SK-N-SH treated with all-trans-retinoic acid at 6 μM for 48 hours (cell line): ENCODE measurements at regions not wholly inside any gene's neighbourhood (a gene's known extent, or its start where the extent isn't known, plus 50 kb on each side); places are given as distances from the start of the nearest gene placed in this dataset.

Experiments
- ATAC-seq: fragments of 200-7000 bp; cut with Tn5 transposase; 3 replicates; pipeline ENCODE4 v1.9.1; 2020; ENCODE audit warnings: mild to moderate bottlenecking, moderate library complexity
- ARNTL ChIP-seq: fragments of 450-650 bp; formaldehyde crosslinking; IDR thresholded peaks from 2 replicates; pipeline ENCODE4 v1.5.0; 2020; ENCODE audit warnings: low read depth, mild to moderate bottlenecking, moderate library complexity, borderline replicate concordance
- BACH2 ChIP-seq: fragments of 250-450 bp; sonication (Bioruptor Pico); IDR thresholded peaks from 2 replicates; pipeline ENCODE4 v1.9.0; 2021; ENCODE audit warnings: mild to moderate bottlenecking, borderline replicate concordance
- CSDC2 ChIP-seq: fragments of 250-450 bp; sonication (Bioruptor Pico); IDR thresholded peaks from 2 replicates; pipeline ENCODE4 v1.5.0; 2020; ENCODE audit warnings: mild to moderate bottlenecking, moderate library complexity
- ESRRG ChIP-seq: fragments of 250-450 bp; sonication (Bioruptor Pico); IDR thresholded peaks from 2 replicates; pipeline ENCODE4 v1.6.1; 2021; ENCODE audit warnings: mild to moderate bottlenecking
- GLIS3 ChIP-seq: fragments of 250-450 bp; sonication (Bioruptor Pico); IDR thresholded peaks from 2 replicates; pipeline ENCODE4 v1.5.0; 2020; ENCODE audit warnings: mild to moderate bottlenecking, moderate library complexity
- PPARA ChIP-seq: fragments of 250-450 bp; sonication (Bioruptor Pico); IDR thresholded peaks from 2 replicates; pipeline ENCODE4 v1.5.0; 2020; ENCODE audit warnings: mild to moderate bottlenecking, borderline replicate concordance
- RARB ChIP-seq: fragments of 250-450 bp; sonication (Bioruptor Pico); IDR thresholded peaks from 2 replicates; pipeline ENCODE4 v1.8.0; 2021; ENCODE audit warnings: mild to moderate bottlenecking, moderate library complexity
- SNAI2 ChIP-seq: fragments of 250-450 bp; sonication (Bioruptor Pico); IDR thresholded peaks from 2 replicates; pipeline ENCODE4 v1.5.0; 2020; ENCODE audit warnings: mild to moderate bottlenecking, moderate library complexity
- TCF4 ChIP-seq: fragments of 250-450 bp; sonication (Bioruptor Pico); IDR thresholded peaks from 2 replicates; pipeline ENCODE4 v1.8.0; 2021; ENCODE audit warnings: mild to moderate bottlenecking, moderate library complexity, borderline replicate concordance
- TOX ChIP-seq: fragments of 250-450 bp; sonication (Bioruptor Pico); IDR thresholded peaks from 2 replicates; pipeline ENCODE4 v1.8.0; 2021; ENCODE audit warnings: mild to moderate bottlenecking, moderate library complexity, borderline replicate concordance
- TSHZ2 ChIP-seq: fragments of 250-450 bp; sonication (Bioruptor Pico); IDR thresholded peaks from 2 replicates; pipeline ENCODE4 v1.5.0; 2020; ENCODE audit warnings: mild to moderate bottlenecking, moderate library complexity
- ZC3H10 ChIP-seq: fragments of 250-450 bp; sonication (Bioruptor Pico); IDR thresholded peaks from 2 replicates; pipeline ENCODE4 v1.5.1; 2021; ENCODE audit warnings: mild to moderate bottlenecking, moderate library complexity
- ZFP3 ChIP-seq: fragments of 250-450 bp; sonication (Bioruptor Pico); IDR thresholded peaks from 2 replicates; pipeline ENCODE4 v1.5.0; 2020; ENCODE audit warnings: mild to moderate bottlenecking, moderate library complexity
- ZFP30 ChIP-seq: fragments of 450-650 bp; formaldehyde crosslinking; IDR thresholded peaks from 2 replicates; pipeline ENCODE4 v1.5.0; 2022; ENCODE audit warnings: mild to moderate bottlenecking, moderate library complexity
- ZNF565 ChIP-seq: fragments of 450-650 bp; formaldehyde crosslinking; conservative IDR thresholded peaks from 2 replicates; pipeline ENCODE4 v1.5.0; 2020; ENCODE audit warnings: low read depth, mild to moderate bottlenecking, moderate library complexity
- ZNF70 ChIP-seq: fragments of 450-650 bp; formaldehyde crosslinking; IDR thresholded peaks from 2 replicates; pipeline ENCODE4 v1.5.0; 2020; ENCODE audit warnings: mild to moderate bottlenecking, moderate library complexity
- ZNF8 ChIP-seq: fragments of 450-650 bp; formaldehyde crosslinking; IDR thresholded peaks from 2 replicates; pipeline ENCODE4 v1.5.0; 2020; ENCODE audit warnings: mild to moderate bottlenecking, moderate library complexity
- TF ChIP-seq, protein P1 (sequence below): fragments of 250-450 bp; sonication (Bioruptor Pico); IDR thresholded peaks from 2 replicates; pipeline ENCODE4 v1.8.0; 2021; ENCODE audit warnings: low read depth, mild to moderate bottlenecking, moderate library complexity, borderline replicate concordance
- TF ChIP-seq, protein P2 (sequence below): fragments of 250-450 bp; sonication (Bioruptor Pico); IDR thresholded peaks from 2 replicates; pipeline ENCODE4 v1.5.1; 2021; ENCODE audit warnings: mild to moderate bottlenecking, moderate library complexity
- TF ChIP-seq, protein P3 (sequence below): fragments of 250-450 bp; sonication (Bioruptor Pico); IDR thresholded peaks from 2 replicates; pipeline ENCODE4 v1.5.1; 2020; ENCODE audit warnings: low read depth, mild to moderate bottlenecking, moderate library complexity
- TF ChIP-seq, protein P4 (sequence below): fragments of 250-450 bp; sonication (Bioruptor Pico); IDR thresholded peaks from 2 replicates; pipeline ENCODE4 v1.8.0; 2020; ENCODE audit warnings: mild to moderate bottlenecking, moderate library complexity, borderline replicate concordance

DNA sequence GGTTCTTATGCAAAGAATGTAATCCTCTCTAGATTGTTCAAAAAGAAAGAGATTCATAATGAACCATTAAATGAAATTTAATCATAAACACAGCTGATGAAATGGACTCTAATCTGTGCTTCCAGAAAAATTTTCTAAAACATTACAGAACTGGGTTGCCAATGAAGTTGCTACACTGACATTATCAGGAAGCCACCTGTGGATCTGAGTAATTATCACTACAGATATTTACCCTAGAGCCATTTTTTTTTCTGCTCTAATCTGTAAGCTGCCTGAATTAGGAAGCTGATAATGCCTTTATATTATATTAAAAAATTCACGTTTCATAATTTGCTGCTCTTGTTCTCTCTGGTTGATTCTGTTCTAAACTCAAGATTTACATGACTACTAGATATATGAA lies 380.1 kb downstream of the GRIA2 start:
- TF ChIP-seq, protein P1, sequence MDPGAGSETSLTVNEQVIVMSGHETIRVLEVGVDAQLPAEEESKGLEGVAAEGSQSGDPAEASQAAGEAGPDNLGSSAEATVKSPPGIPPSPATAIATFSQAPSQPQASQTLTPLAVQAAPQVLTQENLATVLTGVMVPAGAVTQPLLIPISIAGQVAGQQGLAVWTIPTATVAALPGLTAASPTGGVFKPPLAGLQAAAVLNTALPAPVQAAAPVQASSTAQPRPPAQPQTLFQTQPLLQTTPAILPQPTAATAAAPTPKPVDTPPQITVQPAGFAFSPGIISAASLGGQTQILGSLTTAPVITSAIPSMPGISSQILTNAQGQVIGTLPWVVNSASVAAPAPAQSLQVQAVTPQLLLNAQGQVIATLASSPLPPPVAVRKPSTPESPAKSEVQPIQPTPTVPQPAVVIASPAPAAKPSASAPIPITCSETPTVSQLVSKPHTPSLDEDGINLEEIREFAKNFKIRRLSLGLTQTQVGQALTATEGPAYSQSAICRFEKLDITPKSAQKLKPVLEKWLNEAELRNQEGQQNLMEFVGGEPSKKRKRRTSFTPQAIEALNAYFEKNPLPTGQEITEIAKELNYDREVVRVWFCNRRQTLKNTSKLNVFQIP (CRISPR knock-in tag) = no peak
- 0 out of 2 replicates have a peak, but pooled peaks have one; percentile 22 for TF ChIP-seq TCF4 (CRISPR knock-in tag)
- ATAC-seq = no peak

GRCh38 chr4:157591245-157591644 lies 370.7 kb downstream of the GRIA2 start:
- no peak for ATAC-seq
- TF ChIP-seq ARNTL = no peak
- TF ChIP-seq, protein P1 (CRISPR knock-in tag) = no peak
- TF ChIP-seq, protein P2, sequence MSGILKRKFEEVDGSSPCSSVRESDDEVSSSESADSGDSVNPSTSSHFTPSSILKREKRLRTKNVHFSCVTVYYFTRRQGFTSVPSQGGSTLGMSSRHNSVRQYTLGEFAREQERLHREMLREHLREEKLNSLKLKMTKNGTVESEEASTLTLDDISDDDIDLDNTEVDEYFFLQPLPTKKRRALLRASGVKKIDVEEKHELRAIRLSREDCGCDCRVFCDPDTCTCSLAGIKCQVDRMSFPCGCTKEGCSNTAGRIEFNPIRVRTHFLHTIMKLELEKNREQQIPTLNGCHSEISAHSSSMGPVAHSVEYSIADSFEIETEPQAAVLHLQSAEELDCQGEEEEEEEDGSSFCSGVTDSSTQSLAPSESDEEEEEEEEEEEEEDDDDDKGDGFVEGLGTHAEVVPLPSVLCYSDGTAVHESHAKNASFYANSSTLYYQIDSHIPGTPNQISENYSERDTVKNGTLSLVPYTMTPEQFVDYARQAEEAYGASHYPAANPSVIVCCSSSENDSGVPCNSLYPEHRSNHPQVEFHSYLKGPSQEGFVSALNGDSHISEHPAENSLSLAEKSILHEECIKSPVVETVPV = no peak
- TF ChIP-seq BACH2 = no peak
- no peak for TF ChIP-seq GLIS3 (CRISPR knock-in tag)
- TF ChIP-seq, protein P3, sequence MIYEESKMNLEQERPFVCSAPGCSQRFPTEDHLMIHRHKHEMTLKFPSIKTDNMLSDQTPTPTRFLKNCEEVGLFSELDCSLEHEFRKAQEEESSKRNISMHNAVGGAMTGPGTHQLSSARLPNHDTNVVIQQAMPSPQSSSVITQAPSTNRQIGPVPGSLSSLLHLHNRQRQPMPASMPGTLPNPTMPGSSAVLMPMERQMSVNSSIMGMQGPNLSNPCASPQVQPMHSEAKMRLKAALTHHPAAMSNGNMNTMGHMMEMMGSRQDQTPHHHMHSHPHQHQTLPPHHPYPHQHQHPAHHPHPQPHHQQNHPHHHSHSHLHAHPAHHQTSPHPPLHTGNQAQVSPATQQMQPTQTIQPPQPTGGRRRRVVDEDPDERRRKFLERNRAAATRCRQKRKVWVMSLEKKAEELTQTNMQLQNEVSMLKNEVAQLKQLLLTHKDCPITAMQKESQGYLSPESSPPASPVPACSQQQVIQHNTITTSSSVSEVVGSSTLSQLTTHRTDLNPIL (CRISPR knock-in tag) = no peak
- no peak for TF ChIP-seq TSHZ2 (CRISPR knock-in tag)
- TF ChIP-seq TOX (CRISPR knock-in tag) = no peak
- no peak for TF ChIP-seq ZNF565
- TF ChIP-seq ZFP3 (CRISPR knock-in tag) = no peak
- TF ChIP-seq, protein P4, sequence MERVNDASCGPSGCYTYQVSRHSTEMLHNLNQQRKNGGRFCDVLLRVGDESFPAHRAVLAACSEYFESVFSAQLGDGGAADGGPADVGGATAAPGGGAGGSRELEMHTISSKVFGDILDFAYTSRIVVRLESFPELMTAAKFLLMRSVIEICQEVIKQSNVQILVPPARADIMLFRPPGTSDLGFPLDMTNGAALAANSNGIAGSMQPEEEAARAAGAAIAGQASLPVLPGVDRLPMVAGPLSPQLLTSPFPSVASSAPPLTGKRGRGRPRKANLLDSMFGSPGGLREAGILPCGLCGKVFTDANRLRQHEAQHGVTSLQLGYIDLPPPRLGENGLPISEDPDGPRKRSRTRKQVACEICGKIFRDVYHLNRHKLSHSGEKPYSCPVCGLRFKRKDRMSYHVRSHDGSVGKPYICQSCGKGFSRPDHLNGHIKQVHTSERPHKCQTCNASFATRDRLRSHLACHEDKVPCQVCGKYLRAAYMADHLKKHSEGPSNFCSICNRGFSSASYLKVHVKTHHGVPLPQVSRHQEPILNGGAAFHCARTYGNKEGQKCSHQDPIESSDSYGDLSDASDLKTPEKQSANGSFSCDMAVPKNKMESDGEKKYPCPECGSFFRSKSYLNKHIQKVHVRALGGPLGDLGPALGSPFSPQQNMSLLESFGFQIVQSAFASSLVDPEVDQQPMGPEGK (CRISPR knock-in tag) = no peak
- TF ChIP-seq ZC3H10 = no peak
- no peak for TF ChIP-seq ZNF70
- TF ChIP-seq ZNF8 (CRISPR knock-in tag) = no peak
- TF ChIP-seq TCF4 (CRISPR knock-in tag) = no peak
- TF ChIP-seq CSDC2 = no peak
- no peak for TF ChIP-seq SNAI2 (CRISPR knock-in tag)
- no peak for TF ChIP-seq PPARA
- no peak for TF ChIP-seq ZFP30 (CRISPR knock-in tag)
- no peak for TF ChIP-seq RARB (CRISPR knock-in tag)

DNA sequence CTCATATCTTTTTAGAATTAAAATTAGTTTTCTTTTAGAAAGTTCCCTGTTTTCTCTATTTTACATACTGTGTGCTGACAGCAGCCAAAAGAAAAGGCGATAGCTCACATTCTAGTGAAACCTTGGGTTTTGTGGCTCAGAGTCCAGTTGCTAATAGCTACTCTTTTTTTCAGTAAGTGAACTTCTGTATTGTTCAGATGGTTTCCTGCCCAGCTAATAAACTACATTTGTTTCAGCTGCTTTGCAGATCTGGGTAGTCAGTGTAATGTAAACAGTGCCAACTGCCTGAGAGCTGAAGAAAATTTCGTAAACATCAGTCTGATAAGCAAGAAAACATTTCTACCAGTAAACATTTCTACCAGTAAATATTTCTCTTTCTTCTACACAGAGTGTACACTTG lies 370.2 kb downstream of the GRIA2 start:
- no peak for ATAC-seq
- TF ChIP-seq ESRRG (no peak), TCF4 (CRISPR knock-in tag) (no peak), ZC3H10 (no peak), ARNTL (no peak), TSHZ2 (CRISPR knock-in tag) (no peak), PPARA (no peak), ZFP30 (CRISPR knock-in tag) (no peak)
- TF ChIP-seq, protein P3 (CRISPR knock-in tag) = no peak
- TF ChIP-seq, protein P1 (CRISPR knock-in tag) = no peak
